HG02973 (cell line): ENCODE measurements at regions not wholly inside any gene's neighbourhood (a gene's known extent, or its start where the extent isn't known, plus 50 kb on each side); places are given as distances from the start of the nearest gene placed in this dataset.

Source experiments
- ATAC-seq: cut with Tn5 transposase; IDR thresholded peaks from one replicate; pipeline ENCODE4 v1.9.1; 2021; ENCODE audit warnings: moderate library complexity; ENCODE audit not compliant: unreplicated experiment

GRCh38 chr1:4554271-4554865 lies 100.0 kb upstream of the AJAP1 start:
- no peak for ATAC-seq

- no peak for ATAC-seq
Measured at GRCh38 chr1:4557949-4558348, 96.5 kb upstream of the AJAP1 start.

- ATAC-seq = no peak
Measured at GRCh38 chr1:4561205-4561604, 93.2 kb upstream of the AJAP1 start.

GRCh38 chr1:4562321-4562720 lies 92.1 kb upstream of the AJAP1 start:
- no peak for ATAC-seq

GRCh38 chr1:4563586-4563985 lies 90.8 kb upstream of the AJAP1 start:
- no peak for ATAC-seq

- ATAC-seq = no peak
Measured at GRCh38 chr1:4564051-4564450, 90.4 kb upstream of the AJAP1 start.

- no peak for ATAC-seq
Measured at GRCh38 chr1:4565166-4565565, 89.2 kb upstream of the AJAP1 start.

- no peak for ATAC-seq
Measured at GRCh38 chr1:4565801-4566449, 88.5 kb upstream of the AJAP1 start.

- ATAC-seq = no peak
Measured at GRCh38 chr1:4571263-4571662, 83.1 kb upstream of the AJAP1 start.

GRCh38 chr1:4573526-4573925 lies 80.9 kb upstream of the AJAP1 start:
- ATAC-seq = no peak

GRCh38 chr1:4581807-4582206 lies 72.6 kb upstream of the AJAP1 start:
- no peak for ATAC-seq

- no peak for ATAC-seq
Measured at GRCh38 chr1:4584449-4584848, 70.0 kb upstream of the AJAP1 start.

GRCh38 chr1:4585216-4585615 lies 69.2 kb upstream of the AJAP1 start:
- ATAC-seq = no peak

GRCh38 chr1:4585705-4586104 lies 68.7 kb upstream of the AJAP1 start:
- no peak for ATAC-seq

GRCh38 chr1:4586611-4587160 lies 67.7 kb upstream of the AJAP1 start:
- no peak for ATAC-seq

GRCh38 chr1:4587721-4588120 lies 66.7 kb upstream of the AJAP1 start:
- ATAC-seq = no peak

- ATAC-seq = no peak
Measured at GRCh38 chr1:4590756-4591155, 63.7 kb upstream of the AJAP1 start.

GRCh38 chr1:4591926-4592325 lies 62.5 kb upstream of the AJAP1 start:
- no peak for ATAC-seq

- ATAC-seq = no peak
Measured at GRCh38 chr1:4593106-4593505, 61.3 kb upstream of the AJAP1 start.

- no peak for ATAC-seq
Measured at GRCh38 chr1:4594286-4594991, 60.0 kb upstream of the AJAP1 start.

- no peak for ATAC-seq
Measured at GRCh38 chr1:4595341-4596225, 58.8 kb upstream of the AJAP1 start.
